Loucy (cell line): ENCODE measurements at regions not wholly inside any gene's neighbourhood (a gene's known extent, or its start where the extent isn't known, plus 50 kb on each side); places are given as distances from the start of the nearest gene placed in this dataset.
A peak's percentile ranks its signal among the peaks of the same experiment; 100 is the strongest.

ENCODE experiments used
- H2AFZ ChIP-seq: fragments of 200-600 bp; sonication (generic); 2 replicates; pipeline ENCODE4 v1.6.0; 2016; ENCODE audit warnings: antibody characterized with exemption, mild to moderate bottlenecking, low read length, moderate library complexity
- H3F3A ChIP-seq: fragments of 200-600 bp; 2 replicates; pipeline ENCODE4 v1.6.0; 2016; ENCODE audit warnings: antibody characterized with exemption, low read depth, mild to moderate bottlenecking
- H3K27me3 ChIP-seq: fragments of 200-600 bp; sonication (generic); 2 replicates; pipeline ENCODE4 v1.6.1; 2014; ENCODE audit warnings: low read length, mild to moderate bottlenecking; ENCODE audit not compliant: insufficient read depth, poor library complexity, severe bottlenecking
- H3K36me3 ChIP-seq: fragments of 200-600 bp; sonication (generic); 2 replicates; pipeline ENCODE4 v1.6.1; 2016; ENCODE audit warnings: low read length; ENCODE audit not compliant: insufficient read depth
- H3K4me1 ChIP-seq: fragments of 200-600 bp; sonication (generic); 2 replicates; pipeline ENCODE4 v1.5.1; 2014; ENCODE audit warnings: low read length, mild to moderate bottlenecking; ENCODE audit not compliant: insufficient read depth, poor library complexity, severe bottlenecking
- H3K4me2 ChIP-seq: fragments of 200-600 bp; sonication (generic); 2 replicates; pipeline ENCODE4 v1.6.0; 2014; ENCODE audit warnings: antibody characterized with exemption, low read length, low read depth, mild to moderate bottlenecking; ENCODE audit not compliant: poor library complexity, severe bottlenecking
- H3K4me3 ChIP-seq: fragments of 200-600 bp; sonication (generic); 2 replicates; pipeline ENCODE4 v1.5.1; 2014; ENCODE audit warnings: low read length, mild to moderate bottlenecking, mixed read lengths; ENCODE audit not compliant: poor library complexity, severe bottlenecking
- H3K79me2 ChIP-seq: fragments of 200-600 bp; sonication (generic); 2 replicates; pipeline ENCODE4 v1.6.1; 2014; ENCODE audit warnings: low read length; ENCODE audit not compliant: insufficient read depth
- H3K9ac ChIP-seq: fragments of 200-600 bp; sonication (generic); 2 replicates; pipeline ENCODE4 v1.6.0; 2014; ENCODE audit warnings: mild to moderate bottlenecking, low read depth, low read length, moderate library complexity; ENCODE audit not compliant: poor library complexity, severe bottlenecking
- H3K9me2 ChIP-seq: fragments of 200-600 bp; sonication (generic); replicated peaks from 2 replicates; pipeline ENCODE4 v1.6.1; 2016; ENCODE audit warnings: low read depth, low read length, mixed read lengths
- H3K9me3 ChIP-seq: fragments of 200-600 bp; sonication (generic); 2 replicates; pipeline ENCODE4 v1.6.1; 2014; ENCODE audit warnings: mild to moderate bottlenecking, antibody characterized with exemption, low read length, low read depth; ENCODE audit not compliant: insufficient read depth
- H4K20me1 ChIP-seq: fragments of 200-600 bp; sonication (generic); 2 replicates; pipeline ENCODE4 v1.6.0; 2014; ENCODE audit warnings: antibody characterized with exemption, low read length, mild to moderate bottlenecking; ENCODE audit not compliant: insufficient read depth, poor library complexity, severe bottlenecking
- EZH2phosphoT487 ChIP-seq: fragments of 200-600 bp; IDR thresholded peaks from 2 replicates; pipeline ENCODE4 v1.6.1; 2018; ENCODE audit warnings: antibody characterized with exemption, mild to moderate bottlenecking, moderate library complexity, borderline replicate concordance
- TF ChIP-seq, protein P1 (sequence below): fragments of 200-600 bp; sonication (generic); conservative IDR thresholded peaks from 2 replicates; pipeline ENCODE4 v1.5.1; 2014; ENCODE audit warnings: mild to moderate bottlenecking, antibody characterized with exemption, low read length

DNA sequence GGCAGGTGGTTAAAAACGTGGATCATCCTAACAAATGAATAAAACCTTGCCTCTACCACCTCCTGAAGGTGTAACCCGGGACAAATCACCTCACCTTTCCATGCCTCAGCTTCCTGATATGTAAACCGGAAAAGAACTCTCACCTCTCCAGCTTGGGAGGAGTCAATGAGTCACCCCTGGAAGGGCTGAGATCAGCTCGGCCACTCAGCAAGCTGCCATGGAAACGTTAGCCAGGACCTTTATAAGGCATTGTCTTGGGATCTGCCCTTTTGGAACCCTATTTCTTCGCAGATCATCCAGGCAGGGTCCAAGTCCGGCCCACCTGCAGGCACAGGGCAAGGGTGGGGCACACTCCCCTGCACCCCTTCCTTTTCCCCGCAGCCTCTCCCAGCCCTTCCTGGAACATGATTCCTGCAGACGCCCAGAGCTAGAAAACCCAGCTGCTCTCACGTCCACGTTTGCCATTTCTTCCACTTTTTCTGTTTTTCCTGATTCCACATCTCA, 81.6 kb upstream of the PFKP start:
- Histone ChIP-seq H3K9me2 (no peaks in the 10 kb centered on the region), H3K4me3 (peak overlapping the region; percentile 65), H3F3A (no peaks in the 10 kb centered on the region), H3K9me3 (peaks cover 6% of the 10 kb centered on the region; the same call in 1 of the 2 replicates), H3K9ac (no peak overlapping the region), H3K4me2 (peak overlapping the region; percentile 78), H4K20me1 (no peaks in the 10 kb centered on the region), H2AFZ (peak overlapping the region; percentile 97; the same call in 1 of the 2 replicates), H3K4me1 (peaks cover 12% of the 10 kb centered on the region), H3K79me2 (no peaks in the 10 kb centered on the region), H3K36me3 (no peaks in the 10 kb centered on the region), H3K27me3 (no peaks in the 10 kb centered on the region)
- TF ChIP-seq, protein P1, sequence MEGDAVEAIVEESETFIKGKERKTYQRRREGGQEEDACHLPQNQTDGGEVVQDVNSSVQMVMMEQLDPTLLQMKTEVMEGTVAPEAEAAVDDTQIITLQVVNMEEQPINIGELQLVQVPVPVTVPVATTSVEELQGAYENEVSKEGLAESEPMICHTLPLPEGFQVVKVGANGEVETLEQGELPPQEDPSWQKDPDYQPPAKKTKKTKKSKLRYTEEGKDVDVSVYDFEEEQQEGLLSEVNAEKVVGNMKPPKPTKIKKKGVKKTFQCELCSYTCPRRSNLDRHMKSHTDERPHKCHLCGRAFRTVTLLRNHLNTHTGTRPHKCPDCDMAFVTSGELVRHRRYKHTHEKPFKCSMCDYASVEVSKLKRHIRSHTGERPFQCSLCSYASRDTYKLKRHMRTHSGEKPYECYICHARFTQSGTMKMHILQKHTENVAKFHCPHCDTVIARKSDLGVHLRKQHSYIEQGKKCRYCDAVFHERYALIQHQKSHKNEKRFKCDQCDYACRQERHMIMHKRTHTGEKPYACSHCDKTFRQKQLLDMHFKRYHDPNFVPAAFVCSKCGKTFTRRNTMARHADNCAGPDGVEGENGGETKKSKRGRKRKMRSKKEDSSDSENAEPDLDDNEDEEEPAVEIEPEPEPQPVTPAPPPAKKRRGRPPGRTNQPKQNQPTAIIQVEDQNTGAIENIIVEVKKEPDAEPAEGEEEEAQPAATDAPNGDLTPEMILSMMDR, result no peak
- TF ChIP-seq EZH2phosphoT487, result no peak

DNA sequence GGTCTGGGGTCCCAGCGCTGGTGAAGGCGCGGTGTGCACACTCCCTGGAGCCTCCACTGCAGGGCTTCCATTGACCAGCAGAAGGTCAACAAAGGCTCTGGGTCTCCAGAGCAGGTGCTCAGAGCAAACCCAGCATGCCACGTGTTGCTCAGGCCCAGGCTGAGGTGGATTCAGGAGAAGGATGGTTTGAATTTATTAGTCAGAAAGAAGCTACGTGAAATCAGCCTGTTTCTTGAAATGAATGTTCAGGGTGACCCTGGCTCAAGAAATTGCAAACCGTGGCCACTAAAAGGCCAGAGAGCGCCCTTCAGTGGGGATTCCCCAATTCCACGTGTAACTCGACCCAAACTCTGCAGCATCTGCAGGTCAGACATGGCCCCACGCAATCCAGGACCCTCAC, 82.7 kb upstream of the PFKP start:
- Histone ChIP-seq H3K4me1 (peaks cover 12% of the 10 kb centered on the region), H3K9ac (no peak overlapping the region)
- TF ChIP-seq, protein P1, result no peak
- no peak for TF ChIP-seq EZH2phosphoT487

DNA sequence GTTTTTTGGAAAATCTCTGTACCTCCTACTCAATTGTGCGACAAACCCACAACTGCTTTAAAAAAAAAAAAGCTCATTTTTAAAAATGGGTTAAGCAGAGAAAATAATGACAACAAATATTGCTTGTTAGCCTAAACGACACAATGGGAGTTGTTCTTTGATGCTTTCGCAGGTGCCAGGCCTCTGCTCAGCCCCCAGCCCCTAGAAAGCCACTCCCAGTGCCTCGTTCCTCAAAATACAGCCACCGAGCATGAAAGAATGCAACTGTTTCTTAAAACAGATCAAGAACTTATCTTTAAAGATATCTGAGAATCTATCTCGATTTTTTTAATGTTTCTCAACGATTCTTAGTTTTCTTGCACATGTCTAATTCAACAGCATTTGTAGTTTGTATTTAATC, 85.2 kb upstream of the PFKP start:
- no peaks in the 10 kb centered on the region for H3K9me2 ChIP-seq
- no peaks in the 10 kb centered on the region for H3K36me3 ChIP-seq
- no peaks in the 10 kb centered on the region for H3K27me3 ChIP-seq
- no peak overlapping the region for H3K4me3 ChIP-seq
- H3K79me2 ChIP-seq, result no peaks in the 10 kb centered on the region
- no peak for TF ChIP-seq EZH2phosphoT487
- TF ChIP-seq, protein P1, result no peak
- no peak overlapping the region for H3K9ac ChIP-seq
- H2AFZ ChIP-seq, result no peak overlapping the region
- H3K4me1 ChIP-seq, result peaks cover 12% of the 10 kb centered on the region
- no peaks in the 10 kb centered on the region for H3K9me3 ChIP-seq
- no peaks in the 10 kb centered on the region for H3F3A ChIP-seq
- H3K4me2 ChIP-seq, result no peak overlapping the region
- no peaks in the 10 kb centered on the region for H4K20me1 ChIP-seq

More for the DNA sequence above, 82.7 kb upstream of the PFKP start:
- Histone ChIP-seq H3K4me2 (no peak overlapping the region), H2AFZ (no peak overlapping the region), H3K9me3 (peaks cover 5% of the 10 kb centered on the region; the same call in 1 of the 2 replicates), H4K20me1 (no peaks in the 10 kb centered on the region), H3K27me3 (no peaks in the 10 kb centered on the region), H3K36me3 (no peaks in the 10 kb centered on the region), H3K9me2 (no peaks in the 10 kb centered on the region), H3F3A (no peaks in the 10 kb centered on the region), H3K4me3 (no peak overlapping the region), H3K79me2 (no peaks in the 10 kb centered on the region)
